Gastroesophageal sphincter (tissue), 4 donors: ENCODE measurements at regions not wholly inside any gene's neighbourhood (a gene's known extent, or its start where the extent isn't known, plus 50 kb on each side); places are given as distances from the start of the nearest gene placed in this dataset.
"Not testable (repeated sequence)": the region's sequence is repeated elsewhere in the genome, so short reads cannot be mapped to it uniquely, and the experiment has no call there.

Experiments
- ATAC-seq: fragments of 150-250 bp; one replicate; pipeline ENCODE4 v1.9.1; 2016; ENCODE audit warnings: mild to moderate bottlenecking, moderate library complexity
- H3K27ac ChIP-seq, 4 donors: fragments of 200-600 bp; sonication (generic) in 3 of 4; 1 replicate in 3 of 4; 2 replicates in 1 of 4; pipeline ENCODE4 v1.5.1; 2016 to 2019
- H3K27me3 ChIP-seq: fragments of 200-600 bp; sonication (generic); one replicate; pipeline ENCODE4 v1.5.1; 2019
- H3K36me3 ChIP-seq, 2 donors: fragments of 200-600 bp; sonication (generic); one replicate each; pipeline ENCODE4 v1.5.1; 2019; ENCODE audit warnings: control low read depth in 1 of 2
- H3K4me1 ChIP-seq, 3 donors: fragments of 200-600 bp; sonication (generic); 1 replicate in 2 of 3; 2 replicates in 1 of 3; pipeline ENCODE4 v1.5.1; 2016 to 2019; ENCODE audit warnings: control low read depth in 2 of 3
- H3K4me3 ChIP-seq, 2 donors: fragments of 200-600 bp; sonication (generic); one replicate each; pipeline ENCODE4 v1.5.1; 2019; ENCODE audit warnings: mild to moderate bottlenecking in 1 of 2, moderate library complexity in 1 of 2
- H3K9me3 ChIP-seq, 3 donors: fragments of 200-600 bp; sonication (generic); one replicate each; pipeline ENCODE4 v1.5.1; 2017 to 2019; ENCODE audit warnings: control low read depth in 2 of 3
- CTCF ChIP-seq, 4 experiments: fragments of 200-600 bp in 2 of 4; fragments of 450-650 bp in 2 of 4; sonication (generic) in 1 of 4; IDR thresholded peaks; one replicate each; pipeline ENCODE4 v1.5.1; 2017 to 2019; ENCODE audit warnings: antibody characterized with exemption in 4 of 4, mild to moderate bottlenecking in 2 of 4, moderate library complexity in 2 of 4
- EP300 ChIP-seq: sonication (generic); formaldehyde crosslinking; IDR thresholded peaks from one replicate; pipeline ENCODE4 v1.6.1; 2017; ENCODE audit warnings: antibody characterized with exemption, mild to moderate bottlenecking
- POLR2A ChIP-seq, 2 donors: fragments of 450-650 bp; IDR thresholded peaks; one replicate each; pipeline ENCODE4 v1.6.1; 2017; ENCODE audit warnings: antibody characterized with exemption in 2 of 2, mild to moderate bottlenecking in 2 of 2, moderate library complexity in 1 of 2
- POLR2AphosphoS5 ChIP-seq: sonication (generic); formaldehyde crosslinking; IDR thresholded peaks from one replicate; pipeline ENCODE4 v1.6.1; 2017; ENCODE audit warnings: antibody characterized with exemption
- WGBS, 2 donors: methylation state at CpG; one replicate each; pipeline ENCODE4 v1.1.5; 2018; ENCODE audit warnings: low coverage in 1 of 2; 5-methylcytosine and 5-hydroxymethylcytosine counted together

- Histone ChIP-seq H3K9me3 (no peaks in the 10 kb centered on the region), H3K4me3 (no peak overlapping the region), H3K27ac (no peak overlapping the region), H3K27me3 (peaks cover 5% of the 10 kb centered on the region), H3K4me1 (peaks cover 0 to 9% (median 0%) of the 10 kb centered on the region in 3 donors), H3K36me3 (no peaks in the 10 kb centered on the region)
- no peak for ATAC-seq
- TF ChIP-seq POLR2A (IDR thresholded peaks at IDR 0.05) = no peak
- TF ChIP-seq EP300 = no peak
- no peak for TF ChIP-seq POLR2AphosphoS5
- no peak for TF ChIP-seq CTCF (IDR thresholded peaks at IDR 0.05)
- 95 to 97% methylated on average over 4 of the region's 4 CpGs for WGBS, 2 donors
Observed at GRCh38 chr22:23380911-23381310, 199.2 kb downstream of the IGLL1 start.

- Histone ChIP-seq H3K9me3 (no peaks in the 10 kb centered on the region), H3K27ac (no peak overlapping the region), H3K36me3 (no peaks in the 10 kb centered on the region), H3K27me3 (peaks cover 5% of the 10 kb centered on the region), H3K4me3 (no peak overlapping the region), H3K4me1 (peaks cover 0 to 9% (median 0%) of the 10 kb centered on the region in 3 donors)
- no peak for ATAC-seq
- WGBS, 2 donors = no CpG with 5 or more reads among the region's 5 CpGs
- TF ChIP-seq EP300 = no peak
- no peak for TF ChIP-seq POLR2AphosphoS5
- no peak for TF ChIP-seq CTCF (IDR thresholded peaks at IDR 0.05)
- no peak for TF ChIP-seq POLR2A (IDR thresholded peaks at IDR 0.05)
Observed at GRCh38 chr22:23380230-23380573, 199.9 kb downstream of the IGLL1 start.

- not testable (repeated sequence) for H3K27ac ChIP-seq, H3K36me3 ChIP-seq, H3K4me3 ChIP-seq, ATAC-seq, H3K9me3 ChIP-seq, H3K4me1 ChIP-seq, H3K27me3 ChIP-seq
- WGBS, 2 donors = 94% methylated on average over 2 of the region's 18 CpGs; no CpG with 5 or more reads in 1 of the 2 donors
Observed at GRCh38 chr22:23379540-23380229, 199.4 kb downstream of the BCR start.

- ATAC-seq = no peak
- no peaks in the 10 kb centered on the region for H3K36me3 ChIP-seq
- TF ChIP-seq EP300 = no peak
- TF ChIP-seq CTCF (IDR thresholded peaks at IDR 0.05) = no peak
- no peak for TF ChIP-seq POLR2A (IDR thresholded peaks at IDR 0.05)
- no peak for TF ChIP-seq POLR2AphosphoS5
- H3K4me3 ChIP-seq = no peak overlapping the region
- H3K9me3 ChIP-seq = no peaks in the 10 kb centered on the region
- H3K27me3 ChIP-seq = peaks cover 5% of the 10 kb centered on the region
- WGBS, 2 donors = 67 to 69% methylated on average over 5 to 6 of the region's 6 CpGs
- H3K27ac ChIP-seq = no peak overlapping the region
- no peaks in the 10 kb centered on the region for H3K4me1 ChIP-seq
Observed at GRCh38 chr22:23377767-23378166, 197.5 kb downstream of the BCR start.

GRCh38 chr22:23376256-23376655 lies 195.9 kb downstream of the BCR start:
- no peak for TF ChIP-seq POLR2AphosphoS5
- no peak for TF ChIP-seq POLR2A (IDR thresholded peaks at IDR 0.05)
- no peak for TF ChIP-seq EP300
- TF ChIP-seq CTCF (IDR thresholded peaks at IDR 0.05) = no peak
- Histone ChIP-seq H3K9me3 (no peaks in the 10 kb centered on the region), H3K27me3 (peaks cover 5% of the 10 kb centered on the region), H3K36me3 (no peaks in the 10 kb centered on the region), H3K27ac (no peak overlapping the region), H3K4me1 (no peaks in the 10 kb centered on the region), H3K4me3 (no peak overlapping the region)
- WGBS, 2 donors = 48 to 50% methylated on average over 1 to 4 of the region's 6 CpGs
- no peak for ATAC-seq
